ENCODE measurements at regions not wholly inside any gene's neighbourhood (a gene's known extent, or its start where the extent isn't known, plus 50 kb on each side); places are given as distances from the start of the nearest gene placed in this dataset.

DNA sequence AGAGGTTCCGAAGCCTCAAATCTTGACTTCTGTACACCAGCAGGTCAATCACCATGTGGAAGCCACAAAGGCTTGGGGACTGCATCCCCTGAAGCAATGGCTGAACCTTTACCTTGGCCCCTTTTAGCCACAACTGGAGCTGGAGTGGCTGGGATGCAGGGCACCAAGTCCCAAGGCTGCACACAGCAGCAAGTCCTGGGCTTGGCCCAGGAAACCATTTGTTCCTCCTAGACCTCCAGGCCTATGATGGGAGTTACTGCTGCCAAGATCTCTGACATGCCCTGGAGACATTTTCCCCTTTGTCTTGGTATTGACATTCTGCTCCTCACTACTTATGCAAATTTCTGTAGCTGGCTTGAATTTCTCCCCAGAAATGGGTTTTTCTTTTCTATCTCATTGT lies 285.9 kb downstream of the ASXL3 start:
- TF ChIP-seq, protein P1, sequence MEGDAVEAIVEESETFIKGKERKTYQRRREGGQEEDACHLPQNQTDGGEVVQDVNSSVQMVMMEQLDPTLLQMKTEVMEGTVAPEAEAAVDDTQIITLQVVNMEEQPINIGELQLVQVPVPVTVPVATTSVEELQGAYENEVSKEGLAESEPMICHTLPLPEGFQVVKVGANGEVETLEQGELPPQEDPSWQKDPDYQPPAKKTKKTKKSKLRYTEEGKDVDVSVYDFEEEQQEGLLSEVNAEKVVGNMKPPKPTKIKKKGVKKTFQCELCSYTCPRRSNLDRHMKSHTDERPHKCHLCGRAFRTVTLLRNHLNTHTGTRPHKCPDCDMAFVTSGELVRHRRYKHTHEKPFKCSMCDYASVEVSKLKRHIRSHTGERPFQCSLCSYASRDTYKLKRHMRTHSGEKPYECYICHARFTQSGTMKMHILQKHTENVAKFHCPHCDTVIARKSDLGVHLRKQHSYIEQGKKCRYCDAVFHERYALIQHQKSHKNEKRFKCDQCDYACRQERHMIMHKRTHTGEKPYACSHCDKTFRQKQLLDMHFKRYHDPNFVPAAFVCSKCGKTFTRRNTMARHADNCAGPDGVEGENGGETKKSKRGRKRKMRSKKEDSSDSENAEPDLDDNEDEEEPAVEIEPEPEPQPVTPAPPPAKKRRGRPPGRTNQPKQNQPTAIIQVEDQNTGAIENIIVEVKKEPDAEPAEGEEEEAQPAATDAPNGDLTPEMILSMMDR (conservative IDR thresholded peaks at IDR 0.05; ENCODE audit: low read depth, low read length): no peak
- no peak for TF ChIP-seq EZH2 (IDR thresholded peaks at IDR 0.05; ENCODE audit: borderline replicate concordance, low read depth, low read length, poor library complexity, severe bottlenecking)
- Histone ChIP-seq H3K4me1 (ENCODE audit: insufficient read depth, low read length, poor library complexity, severe bottlenecking) (no peaks in the 10 kb centered on the region), H3K27ac (ENCODE audit: low read depth, low read length, poor library complexity, severe bottlenecking) (no peak overlapping the region), H3K4me3 (ENCODE audit: low read depth, low read length, poor library complexity, severe bottlenecking) (no peak overlapping the region), H3K27me3 (replicated peaks; ENCODE audit: insufficient read depth, low read depth, low read length, poor library complexity) (no peaks in the 10 kb centered on the region), H3K36me3 (ENCODE audit: insufficient read depth, low read length, poor library complexity, severe bottlenecking) (no peaks in the 10 kb centered on the region), H3K9me3 (ENCODE audit: low read depth, low read length, poor library complexity, severe bottlenecking) (peaks cover 17% of the 10 kb centered on the region)
- ChIA-PET POLR2A (ENCODE audit: low non-redundant PET) (no interaction called here), CTCF (no interaction called here)
- DNase-seq (ENCODE audit: low spot score): no peak
- no TSS peak for BruUV-seq (replicated peaks)
- intact Hi-C loops (cut with micrococcal nuclease; ENCODE audit: unreplicated experiment): no loop called here

DNA sequence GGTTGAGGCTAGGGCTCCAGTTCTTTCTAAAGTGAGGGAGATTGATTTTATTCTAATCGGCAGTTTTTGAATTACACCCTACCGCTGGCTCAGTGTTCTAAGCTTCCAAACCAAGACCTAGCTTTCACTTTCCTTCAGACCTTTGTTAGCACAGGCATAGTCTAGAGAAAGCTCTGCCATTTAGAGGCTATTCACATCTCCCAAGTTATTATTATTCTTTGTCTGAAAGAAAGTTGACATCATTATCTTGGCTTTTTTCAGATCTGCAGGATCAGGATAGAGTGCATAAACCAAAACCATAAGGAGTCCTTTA lies 276.8 kb downstream of the ASXL3 start:
- no peak overlapping the region for H3K4me3 ChIP-seq (ENCODE audit: low read depth, low read length, poor library complexity, severe bottlenecking)
- TF ChIP-seq, protein P1 (conservative IDR thresholded peaks at IDR 0.05; ENCODE audit: low read depth, low read length): no peak
- no peak for TF ChIP-seq EZH2 (IDR thresholded peaks at IDR 0.05; ENCODE audit: borderline replicate concordance, low read depth, low read length, poor library complexity, severe bottlenecking)
- POLR2A ChIA-PET (ENCODE audit: low non-redundant PET): no interaction called here
- H3K9me3 ChIP-seq (ENCODE audit: low read depth, low read length, poor library complexity, severe bottlenecking): no peaks in the 10 kb centered on the region
- H3K27me3 ChIP-seq (replicated peaks; ENCODE audit: insufficient read depth, low read depth, low read length, poor library complexity): no peaks in the 10 kb centered on the region
- DNase-seq (ENCODE audit: low spot score): no peak
- intact Hi-C loops (cut with micrococcal nuclease; ENCODE audit: unreplicated experiment): no loop called here
- peaks cover 1% of the 10 kb centered on the region for H3K4me1 ChIP-seq (ENCODE audit: insufficient read depth, low read length, poor library complexity, severe bottlenecking)
- CTCF ChIA-PET: no interaction called here
- BruUV-seq (replicated peaks): no TSS peak
- H3K27ac ChIP-seq (ENCODE audit: low read depth, low read length, poor library complexity, severe bottlenecking): no peak overlapping the region
- no peaks in the 10 kb centered on the region for H3K36me3 ChIP-seq (ENCODE audit: insufficient read depth, low read length, poor library complexity, severe bottlenecking)

DNA sequence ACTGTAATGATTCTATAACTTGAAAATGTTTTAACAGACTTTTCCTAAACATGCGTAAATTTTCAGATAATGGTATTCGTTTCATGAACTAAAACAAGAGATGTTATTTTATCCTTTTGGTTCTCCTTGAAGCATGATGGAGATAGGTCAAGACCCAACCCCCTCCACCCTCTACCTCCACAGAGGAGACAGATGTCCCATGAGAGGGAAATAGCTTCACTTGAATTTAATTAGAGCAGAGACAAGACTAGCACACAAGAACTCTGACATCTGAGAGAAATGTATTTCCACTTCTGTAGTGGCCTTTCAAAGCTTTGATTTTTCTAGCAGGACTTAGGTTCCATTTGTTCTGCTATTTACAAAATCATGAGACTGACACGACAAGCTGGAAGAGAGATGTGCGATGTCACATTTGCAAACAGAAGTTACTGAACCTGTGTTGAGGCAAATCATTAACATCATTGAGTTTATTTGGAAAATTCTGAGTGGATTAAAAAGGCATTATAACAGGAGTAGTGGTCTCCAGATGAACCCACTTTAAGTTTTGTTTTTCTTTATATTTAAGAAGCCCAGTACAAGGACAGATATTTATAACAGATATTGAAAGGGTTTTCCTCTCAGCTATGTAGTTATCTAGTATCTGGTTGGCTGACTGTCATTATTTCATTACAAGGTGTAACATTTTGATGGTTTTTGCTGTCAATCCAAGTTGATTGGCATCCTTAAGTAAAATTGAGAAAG lies 276.2 kb downstream of the ASXL3 start:
- CTCF ChIA-PET: interaction anchor here (0.6 kb wide), 1 partner anchor 15 kb away, joined by 3 read pairs; no protein-coding TSS in a partner anchor

More for the DNA sequence above, 276.2 kb downstream of the ASXL3 start:
- intact Hi-C loops (cut with micrococcal nuclease; ENCODE audit: unreplicated experiment): no loop called here
- Histone ChIP-seq H3K27me3 (replicated peaks; ENCODE audit: insufficient read depth, low read depth, low read length, poor library complexity) (no peaks in the 10 kb centered on the region), H3K4me1 (ENCODE audit: insufficient read depth, low read length, poor library complexity, severe bottlenecking) (peaks cover 5% of the 10 kb centered on the region), H3K9me3 (ENCODE audit: low read depth, low read length, poor library complexity, severe bottlenecking) (no peaks in the 10 kb centered on the region), H3K4me3 (ENCODE audit: low read depth, low read length, poor library complexity, severe bottlenecking) (no peak overlapping the region), H3K36me3 (ENCODE audit: insufficient read depth, low read length, poor library complexity, severe bottlenecking) (no peaks in the 10 kb centered on the region), H3K27ac (ENCODE audit: low read depth, low read length, poor library complexity, severe bottlenecking) (no peak overlapping the region)
- BruUV-seq (replicated peaks): no TSS peak
- no peak for DNase-seq (ENCODE audit: low spot score)
- TF ChIP-seq, protein P1 (conservative IDR thresholded peaks at IDR 0.05; ENCODE audit: low read depth, low read length): no peak
- no peak for TF ChIP-seq EZH2 (IDR thresholded peaks at IDR 0.05; ENCODE audit: borderline replicate concordance, low read depth, low read length, poor library complexity, severe bottlenecking)
- POLR2A ChIA-PET (ENCODE audit: low non-redundant PET): no interaction called here

Data from A673 (cell line).